CD4-positive, alpha-beta T cell treated with Interleukin-15 for 1 hour (primary cell): ENCODE measurements at regions not wholly inside any gene's neighbourhood (a gene's known extent, or its start where the extent isn't known, plus 50 kb on each side); places are given as distances from the start of the nearest gene placed in this dataset.
"Not testable (repeated sequence)": the region's sequence is repeated elsewhere in the genome, so short reads cannot be mapped to it uniquely, and the experiment has no call there.

Source experiments
- DNase-seq: peaks from one replicate; pipeline ENCODE4 v3.0.0-alpha.2; 2020

- DNase-seq: no peak
Observed at GRCh38 chr7:17095931-17096330, 202.5 kb upstream of the AHR start.

- no peak for DNase-seq
Observed at GRCh38 chr7:17097668-17098297, 200.7 kb upstream of the AHR start.

- DNase-seq: no peak
Observed at GRCh38 chr7:17098515-17098914, 199.9 kb upstream of the AHR start.

- DNase-seq: no peak
Observed at GRCh38 chr7:17099083-17099973, 199.1 kb upstream of the AHR start.

GRCh38 chr7:17099974-17100509 lies 198.4 kb upstream of the AHR start:
- not testable (repeated sequence) for DNase-seq

GRCh38 chr7:17101207-17101696 lies 197.2 kb upstream of the AHR start:
- DNase-seq: no peak

- no peak for DNase-seq
Observed at GRCh38 chr7:17103170-17103569, 195.3 kb upstream of the AHR start.

GRCh38 chr7:17103984-17104383 lies 194.5 kb upstream of the AHR start:
- DNase-seq: no peak

- no peak for DNase-seq
Observed at GRCh38 chr7:17104419-17104818, 194.0 kb upstream of the AHR start.

GRCh38 chr7:17105701-17106100 lies 192.8 kb upstream of the AHR start:
- DNase-seq: no peak

- DNase-seq: no peak
Observed at GRCh38 chr7:17108049-17108584, 190.3 kb upstream of the AHR start.

- DNase-seq: no peak
Observed at GRCh38 chr7:17109020-17109419, 189.4 kb upstream of the AHR start.

- not testable (repeated sequence) for DNase-seq
Observed at GRCh38 chr7:17113770-17114169, 184.7 kb upstream of the AHR start.

- no peak for DNase-seq
Observed at GRCh38 chr7:17118412-17118811, 180.0 kb upstream of the AHR start.

GRCh38 chr7:17120756-17121155 lies 177.7 kb upstream of the AHR start:
- no peak for DNase-seq

GRCh38 chr7:17121671-17122070 lies 176.8 kb upstream of the AHR start:
- DNase-seq: no peak

GRCh38 chr7:17123020-17123419 lies 175.4 kb upstream of the AHR start:
- DNase-seq: no peak

- DNase-seq: no peak
Observed at GRCh38 chr7:17126413-17127268, 171.8 kb upstream of the AHR start.

GRCh38 chr7:17129218-17129617 lies 169.2 kb upstream of the AHR start:
- no peak for DNase-seq

- DNase-seq: no peak
Observed at GRCh38 chr7:17130281-17131059, 168.0 kb upstream of the AHR start.

GRCh38 chr7:17131060-17131345 lies 167.4 kb upstream of the AHR start:
- no peak for DNase-seq
